ENCODE measurements at regions not wholly inside any gene's neighbourhood (a gene's known extent, or its start where the extent isn't known, plus 50 kb on each side); places are given as distances from the start of the nearest gene placed in this dataset.

DNA sequence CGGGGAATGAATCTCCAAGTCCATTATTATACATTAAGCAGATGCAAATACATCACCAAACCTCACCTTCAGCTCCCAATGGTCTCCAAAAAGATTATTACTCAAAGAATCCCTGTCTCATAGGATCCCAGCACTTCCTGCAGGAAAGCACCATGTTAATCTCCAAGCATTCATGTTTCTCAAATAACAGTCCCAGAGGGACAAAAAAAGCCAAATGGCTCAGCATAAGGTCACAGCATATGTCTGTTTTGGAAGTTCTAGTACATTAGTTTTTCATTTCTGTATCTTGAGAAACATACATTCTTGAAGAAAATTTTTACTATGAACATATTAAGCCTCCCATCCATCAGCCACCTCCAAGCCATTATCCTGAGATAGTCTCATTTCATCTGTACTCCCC, 103.3 kb downstream of the METTL4 start:
- no peak for DNase-seq (ENCODE audit: low read depth, low spot score)
- no peak overlapping the region for H3K4me3 ChIP-seq
- H3K27ac ChIP-seq = no peak overlapping the region

DNA sequence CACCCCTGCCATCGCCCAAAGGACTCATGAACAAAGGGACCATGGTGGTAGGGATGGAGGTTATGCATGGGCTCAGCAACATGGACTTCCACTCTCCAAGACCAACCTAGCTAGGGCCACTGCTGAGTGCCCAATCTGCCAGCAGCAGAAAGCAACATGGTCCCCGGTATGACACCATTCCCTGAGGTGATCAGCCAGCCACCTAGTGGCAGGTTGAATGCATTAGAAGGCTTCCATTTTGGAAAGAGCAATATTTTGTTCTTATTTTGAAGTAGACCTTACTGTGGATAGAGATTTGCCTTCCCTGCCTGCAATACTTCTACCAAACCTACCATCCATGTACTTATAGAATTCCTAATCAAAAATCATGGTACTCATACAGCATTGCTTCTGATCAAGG, 99.8 kb downstream of the METTL4 start:
- Histone ChIP-seq H3K36me3 (ENCODE audit: insufficient read depth, low read length) (no peaks in the 10 kb centered on the region), H3K4me3 (no peak overlapping the region), H3K9ac (ENCODE audit: insufficient read length) (no peak overlapping the region), H3K9me3 (ENCODE audit: low read depth, low read length) (no peaks in the 10 kb centered on the region), H3K27ac (no peak overlapping the region)
- no peak for DNase-seq (ENCODE audit: low read depth, low spot score)
- TF ChIP-seq POLR2AphosphoS5 (IDR thresholded peaks at IDR 0.05; ENCODE audit: borderline replicate concordance, low read depth, low read length) = no peak
- TF ChIP-seq EZH2 (IDR thresholded peaks at IDR 0.05) = no peak
- no peak for TF ChIP-seq FOXP2 (optimal IDR thresholded peaks at IDR 0.05; ENCODE audit: control extremely low read depth, extremely low read length, insufficient read depth)

More for the DNA sequence above, 103.3 kb downstream of the METTL4 start:
- TF ChIP-seq POLR2AphosphoS5 (IDR thresholded peaks at IDR 0.05; ENCODE audit: borderline replicate concordance, low read depth, low read length) = no peak
- TF ChIP-seq EZH2 (IDR thresholded peaks at IDR 0.05) = no peak
- no peak for TF ChIP-seq FOXP2 (optimal IDR thresholded peaks at IDR 0.05; ENCODE audit: control extremely low read depth, extremely low read length, insufficient read depth)
- Histone ChIP-seq H3K9ac (ENCODE audit: insufficient read length) (no peak overlapping the region), H3K36me3 (ENCODE audit: insufficient read depth, low read length) (no peaks in the 10 kb centered on the region), H3K9me3 (ENCODE audit: low read depth, low read length) (no peaks in the 10 kb centered on the region)

DNA sequence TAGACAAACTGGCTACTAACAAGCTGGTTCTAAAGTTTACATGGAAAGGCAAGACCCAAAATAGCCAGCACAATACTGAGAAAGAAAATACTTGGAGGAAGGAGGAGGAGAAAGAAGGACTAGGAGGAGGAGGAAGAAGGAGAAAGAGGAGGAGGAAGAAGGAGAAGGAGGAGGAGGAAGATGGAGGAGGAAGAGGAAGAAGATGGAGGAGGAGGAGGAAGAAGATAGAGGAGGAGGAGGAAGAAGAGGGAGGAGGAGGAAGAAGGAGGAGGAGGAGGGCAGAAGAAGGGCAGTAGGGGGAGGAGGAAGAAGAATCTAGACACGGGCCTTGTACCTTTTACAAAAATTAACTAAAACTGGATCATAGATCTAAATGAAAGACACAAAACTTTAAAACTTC, 92.6 kb downstream of the METTL4 start:
- no peaks in the 10 kb centered on the region for H3K36me3 ChIP-seq (ENCODE audit: insufficient read depth, low read length)
- H3K4me3 ChIP-seq = no peak overlapping the region
- DNase-seq (ENCODE audit: low read depth, low spot score) = no peak
- H3K27ac ChIP-seq = no peak overlapping the region
- H3K9ac ChIP-seq (ENCODE audit: insufficient read length) = no peak overlapping the region
- no peak for TF ChIP-seq POLR2AphosphoS5 (IDR thresholded peaks at IDR 0.05; ENCODE audit: borderline replicate concordance, low read depth, low read length)
- TF ChIP-seq EZH2 (IDR thresholded peaks at IDR 0.05) = no peak
- no peak for TF ChIP-seq FOXP2 (optimal IDR thresholded peaks at IDR 0.05; ENCODE audit: control extremely low read depth, extremely low read length, insufficient read depth)
- no peaks in the 10 kb centered on the region for H3K9me3 ChIP-seq (ENCODE audit: low read depth, low read length)

DNA sequence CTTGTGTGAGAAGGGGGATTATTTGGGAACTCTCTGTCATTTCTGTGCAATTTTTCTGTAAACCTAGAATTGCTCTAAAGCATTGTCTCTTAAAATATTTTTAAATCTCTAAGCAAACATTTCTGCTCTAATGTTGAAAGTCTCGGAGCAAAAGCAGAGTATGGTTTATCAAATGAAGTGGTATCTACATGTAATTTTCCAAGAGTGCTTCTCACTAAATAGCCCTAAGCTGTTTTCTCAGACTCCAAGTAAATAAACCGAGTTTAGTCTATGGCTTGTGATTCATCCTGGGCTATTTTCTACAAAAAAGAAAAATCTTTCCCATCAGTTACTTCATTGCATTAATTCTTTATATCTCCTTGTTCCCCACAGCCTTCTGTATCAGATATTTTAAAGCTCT, 90.8 kb downstream of the METTL4 start:
- Histone ChIP-seq H3K36me3 (ENCODE audit: insufficient read depth, low read length) (no peaks in the 10 kb centered on the region), H3K9ac (ENCODE audit: insufficient read length) (no peak overlapping the region), H3K4me3 (no peak overlapping the region), H3K27ac (no peak overlapping the region), H3K9me3 (ENCODE audit: low read depth, low read length) (no peaks in the 10 kb centered on the region)
- TF ChIP-seq FOXP2 (optimal IDR thresholded peaks at IDR 0.05; ENCODE audit: control extremely low read depth, extremely low read length, insufficient read depth) (no peak), POLR2AphosphoS5 (IDR thresholded peaks at IDR 0.05; ENCODE audit: borderline replicate concordance, low read depth, low read length) (no peak), EZH2 (IDR thresholded peaks at IDR 0.05) (no peak)
- DNase-seq (ENCODE audit: low read depth, low spot score) = no peak

DNA sequence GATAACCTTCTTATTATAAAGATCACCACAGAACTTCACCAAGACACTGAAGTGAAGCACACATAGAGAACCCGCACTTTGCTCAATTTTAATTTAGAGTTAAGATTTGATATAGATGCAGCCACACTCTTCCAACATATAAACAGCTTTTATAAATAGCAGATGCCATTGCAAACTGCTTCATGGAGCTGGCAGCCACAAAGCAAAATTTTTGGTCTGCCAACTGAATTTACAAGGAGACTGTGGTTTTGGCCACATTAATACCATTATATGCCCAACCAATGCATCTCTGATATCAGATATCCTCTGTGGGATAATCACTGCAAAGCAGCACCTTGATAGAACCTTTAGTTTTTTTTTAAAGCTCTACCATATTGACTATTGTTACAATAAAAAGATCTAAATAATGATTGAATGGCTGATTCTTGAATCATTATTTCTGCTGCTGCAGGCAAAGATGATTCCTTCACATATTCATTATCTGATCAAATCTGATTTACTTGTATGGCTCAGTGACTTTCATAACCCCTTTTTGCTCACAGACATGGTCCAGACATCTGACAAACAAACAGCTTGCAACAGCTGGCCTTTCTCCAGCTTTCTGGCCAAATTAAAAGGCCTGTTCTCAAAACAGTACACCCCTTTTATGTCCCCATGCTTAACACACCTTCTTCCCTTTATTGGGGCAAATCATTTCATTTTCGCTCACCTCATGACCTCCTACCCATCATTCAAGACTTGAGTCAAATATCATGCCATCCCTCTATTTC, 88.4 kb downstream of the METTL4 start:
- Histone ChIP-seq H3K36me3 (ENCODE audit: insufficient read depth, low read length) (no peaks in the 10 kb centered on the region), H3K27ac (no peak overlapping the region), H3K9me3 (ENCODE audit: low read depth, low read length) (no peaks in the 10 kb centered on the region), H3K9ac (ENCODE audit: insufficient read length) (no peak overlapping the region), H3K4me3 (no peak overlapping the region)
- TF ChIP-seq EZH2 (IDR thresholded peaks at IDR 0.05) (no peak), POLR2AphosphoS5 (IDR thresholded peaks at IDR 0.05; ENCODE audit: borderline replicate concordance, low read depth, low read length) (no peak), FOXP2 (optimal IDR thresholded peaks at IDR 0.05; ENCODE audit: control extremely low read depth, extremely low read length, insufficient read depth) (no peak)
- no peak for DNase-seq (ENCODE audit: low read depth, low spot score)

DNA sequence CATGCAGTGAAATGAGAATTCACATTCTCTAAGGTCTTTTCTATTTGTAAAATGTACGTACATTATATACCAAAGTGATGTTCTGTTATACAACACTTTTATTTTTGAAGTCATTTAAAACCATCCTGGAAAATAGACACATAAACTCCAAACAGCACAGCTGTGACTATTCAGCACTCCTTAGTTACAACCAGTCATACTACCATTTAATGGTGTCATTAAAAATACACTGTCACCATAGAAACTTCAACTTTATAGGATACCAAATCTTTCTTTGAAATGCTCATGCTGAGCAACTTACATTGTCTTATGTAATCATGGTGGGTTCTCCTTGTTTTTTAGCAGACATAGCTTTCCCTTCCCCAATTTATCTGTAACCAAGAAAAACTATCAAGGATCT, 85.3 kb downstream of the METTL4 start:
- H3K4me3 ChIP-seq = no peak overlapping the region
- no peaks in the 10 kb centered on the region for H3K9me3 ChIP-seq (ENCODE audit: low read depth, low read length)
- no peak for TF ChIP-seq FOXP2 (optimal IDR thresholded peaks at IDR 0.05; ENCODE audit: control extremely low read depth, extremely low read length, insufficient read depth)
- no peak for TF ChIP-seq EZH2 (IDR thresholded peaks at IDR 0.05)
- TF ChIP-seq POLR2AphosphoS5 (IDR thresholded peaks at IDR 0.05; ENCODE audit: borderline replicate concordance, low read depth, low read length) = no peak
- DNase-seq (ENCODE audit: low read depth, low spot score) = no peak
- no peak overlapping the region for H3K27ac ChIP-seq
- H3K9ac ChIP-seq (ENCODE audit: insufficient read length) = no peak overlapping the region
- no peaks in the 10 kb centered on the region for H3K36me3 ChIP-seq (ENCODE audit: insufficient read depth, low read length)

DNA sequence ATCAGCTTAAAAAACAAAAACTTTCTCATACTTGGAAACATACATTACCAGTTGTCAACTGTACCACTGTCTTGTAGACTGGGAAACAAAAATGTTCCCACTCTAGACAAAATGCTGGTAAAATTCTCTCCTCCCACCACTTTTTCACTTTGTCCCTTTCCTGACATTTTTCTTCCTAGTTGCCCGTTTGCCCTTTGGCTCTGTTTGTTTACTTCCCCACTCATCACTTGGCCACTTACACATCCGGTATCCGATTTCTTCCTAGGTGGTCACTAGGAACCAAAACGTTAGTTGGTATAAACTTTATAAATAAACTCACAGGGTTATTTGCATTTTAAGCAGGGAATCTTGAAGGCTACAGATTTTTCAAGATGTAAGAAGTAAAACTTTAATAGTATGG, 84.9 kb downstream of the METTL4 start:
- H3K4me3 ChIP-seq = no peak overlapping the region
- no peak for DNase-seq (ENCODE audit: low read depth, low spot score)
- no peaks in the 10 kb centered on the region for H3K36me3 ChIP-seq (ENCODE audit: insufficient read depth, low read length)
- no peaks in the 10 kb centered on the region for H3K9me3 ChIP-seq (ENCODE audit: low read depth, low read length)
- no peak overlapping the region for H3K27ac ChIP-seq
- H3K9ac ChIP-seq (ENCODE audit: insufficient read length) = no peak overlapping the region
- TF ChIP-seq EZH2 (IDR thresholded peaks at IDR 0.05) (no peak), FOXP2 (optimal IDR thresholded peaks at IDR 0.05; ENCODE audit: control extremely low read depth, extremely low read length, insufficient read depth) (no peak), POLR2AphosphoS5 (IDR thresholded peaks at IDR 0.05; ENCODE audit: borderline replicate concordance, low read depth, low read length) (no peak)
